ENCODE measurements at regions not wholly inside any gene's neighbourhood (a gene's known extent, or its start where the extent isn't known, plus 50 kb on each side); places are given as distances from the start of the nearest gene placed in this dataset.

GRCh38 chr2:30341500-30342267 is 105.4 kb upstream of the LCLAT1 start:
- DNase-seq (ENCODE audit: low spot score): no peak

GRCh38 chr2:30346471-30347169 is 100.4 kb upstream of the LCLAT1 start:
- DNase-seq (ENCODE audit: low spot score): no peak

GRCh38 chr2:30348825-30349224 is 98.2 kb upstream of the LCLAT1 start:
- DNase-seq (ENCODE audit: low spot score): no peak

- no peak for DNase-seq (ENCODE audit: low spot score)
Measured at GRCh38 chr2:30349691-30350090, 97.4 kb upstream of the LCLAT1 start.

GRCh38 chr2:30351116-30351515 is 95.9 kb upstream of the LCLAT1 start:
- no peak for DNase-seq (ENCODE audit: low spot score)

- DNase-seq (ENCODE audit: low spot score): no peak
Measured at GRCh38 chr2:30351949-30352348, 95.1 kb upstream of the LCLAT1 start.

GRCh38 chr2:30354150-30354549 is 92.9 kb upstream of the LCLAT1 start:
- no peak for DNase-seq (ENCODE audit: low spot score)

- DNase-seq (ENCODE audit: low spot score): no peak
Measured at GRCh38 chr2:30354621-30355020, 92.4 kb upstream of the LCLAT1 start.

- no peak for DNase-seq (ENCODE audit: low spot score)
Measured at GRCh38 chr2:30355306-30355705, 91.7 kb upstream of the LCLAT1 start.

GRCh38 chr2:30356071-30356470 is 91.0 kb upstream of the LCLAT1 start:
- no peak for DNase-seq (ENCODE audit: low spot score)

GRCh38 chr2:30356776-30357175 is 90.3 kb upstream of the LCLAT1 start:
- DNase-seq (ENCODE audit: low spot score): no peak

GRCh38 chr2:30358351-30358750 is 88.7 kb upstream of the LCLAT1 start:
- DNase-seq (ENCODE audit: low spot score): no peak

- DNase-seq (ENCODE audit: low spot score): peak; percentile 9
Measured at GRCh38 chr2:30358842-30359241, 88.2 kb upstream of the LCLAT1 start.

GRCh38 chr2:30359644-30360167 is 87.3 kb upstream of the LCLAT1 start:
- DNase-seq (ENCODE audit: low spot score): no peak

GRCh38 chr2:30361751-30362394 is 85.2 kb upstream of the LCLAT1 start:
- no peak for DNase-seq (ENCODE audit: low spot score)

- no peak for DNase-seq (ENCODE audit: low spot score)
Measured at GRCh38 chr2:30362468-30363081, 84.5 kb upstream of the LCLAT1 start.

- DNase-seq (ENCODE audit: low spot score): no peak
Measured at GRCh38 chr2:30363406-30363805, 83.6 kb upstream of the LCLAT1 start.

- DNase-seq (ENCODE audit: low spot score): no peak
Measured at GRCh38 chr2:30365201-30365600, 81.8 kb upstream of the LCLAT1 start.

- DNase-seq (ENCODE audit: low spot score): no peak
Measured at GRCh38 chr2:30366199-30366691, 80.8 kb upstream of the LCLAT1 start.

- no peak for DNase-seq (ENCODE audit: low spot score)
Measured at GRCh38 chr2:30367232-30368070, 79.6 kb upstream of the LCLAT1 start.

GRCh38 chr2:30368258-30368657 is 78.8 kb upstream of the LCLAT1 start:
- no peak for DNase-seq (ENCODE audit: low spot score)

Data from cerebellar cortex (tissue), 1 donor.